Tibial nerve (tissue), 4 donors: ENCODE measurements at regions not wholly inside any gene's neighbourhood (a gene's known extent, or its start where the extent isn't known, plus 50 kb on each side); places are given as distances from the start of the nearest gene placed in this dataset.

Experiments
- DNase-seq, 2 donors: peaks; one replicate each; pipeline ENCODE4 v3.0.0-alpha.2; 2019; ENCODE audit warnings: low spot score in 2 of 2
- H3K27ac ChIP-seq, 4 donors: fragments of 200-600 bp; sonication (generic) in 3 of 4; one replicate each; pipeline ENCODE4 v1.5.1; 2017 to 2019; ENCODE audit warnings: mild to moderate bottlenecking in 1 of 4
- H3K27me3 ChIP-seq, 2 donors: fragments of 200-600 bp; sonication (generic) in 1 of 2; one replicate each; pipeline versions ENCODE4 v1.5.1 to v1.6.0; 2017 to 2019
- H3K36me3 ChIP-seq, 3 donors: fragments of 200-600 bp; sonication (generic); one replicate each; pipeline ENCODE4 v1.5.1; 2018 to 2019
- H3K4me1 ChIP-seq, 4 donors: fragments of 200-600 bp; sonication (generic) in 3 of 4; one replicate each; pipeline ENCODE4 v1.5.1; 2017 to 2019
- H3K4me3 ChIP-seq, 4 donors: fragments of 200-600 bp; sonication (generic) in 3 of 4; one replicate each; pipeline ENCODE4 v1.5.1; 2017 to 2019; ENCODE audit warnings: mild to moderate bottlenecking in 1 of 4, moderate library complexity in 1 of 4
- H3K9me3 ChIP-seq, 4 donors: fragments of 200-600 bp; sonication (generic) in 3 of 4; one replicate each; pipeline ENCODE4 v1.5.1; 2017 to 2019
- CTCF ChIP-seq, 5 experiments: fragments of 200-600 bp in 3 of 5; fragments of 450-650 bp in 2 of 5; sonication (generic) in 3 of 5; IDR thresholded peaks; one replicate each; pipeline ENCODE4 v1.5.1; 2016 to 2019; ENCODE audit warnings: antibody characterized with exemption in 5 of 5, mild to moderate bottlenecking in 3 of 5, moderate library complexity in 2 of 5
- EP300 ChIP-seq, 2 donors: sonication (generic); formaldehyde crosslinking; IDR thresholded peaks; one replicate each; pipeline ENCODE4 v1.6.1; 2017; ENCODE audit warnings: antibody characterized with exemption in 2 of 2, mild to moderate bottlenecking in 1 of 2
- POLR2A ChIP-seq, 2 donors: fragments of 450-650 bp; IDR thresholded peaks; one replicate each; pipeline ENCODE4 v1.6.1; 2017; ENCODE audit warnings: antibody characterized with exemption in 2 of 2, mild to moderate bottlenecking in 2 of 2, moderate library complexity in 2 of 2
- WGBS, 2 donors: methylation state at CpG; one replicate each; pipeline ENCODE4 v1.1.5; 2018; 5-methylcytosine and 5-hydroxymethylcytosine counted together

GRCh38 chr2:107013884-107014283 lies 127.9 kb upstream of the ST6GAL2 start:
- Histone ChIP-seq H3K9me3 (no peaks in the 10 kb centered on the region), H3K4me1 (no peaks in the 10 kb centered on the region), H3K4me3 (no peak overlapping the region), H3K36me3 (no peaks in the 10 kb centered on the region), H3K27ac (no peak overlapping the region), H3K27me3 (no peaks in the 10 kb centered on the region)
- DNase-seq, result no peak
- TF ChIP-seq CTCF (IDR thresholded peaks at IDR 0.05) (no peak), EP300 (IDR thresholded peaks at IDR 0.05) (no peak), POLR2A (IDR thresholded peaks at IDR 0.05) (no peak)
- WGBS, 2 donors, result 79 to 86% methylated on average over 2 of the region's 2 CpGs

- H3K9me3 ChIP-seq, result no peaks in the 10 kb centered on the region
- DNase-seq, result no peak
- WGBS, 2 donors, result 66 to 79% methylated on average over 4 of the region's 4 CpGs
- H3K36me3 ChIP-seq, result no peaks in the 10 kb centered on the region
- H3K27ac ChIP-seq, result no peak overlapping the region
- no peak for TF ChIP-seq EP300 (IDR thresholded peaks at IDR 0.05)
- no peak for TF ChIP-seq POLR2A (IDR thresholded peaks at IDR 0.05)
- TF ChIP-seq CTCF (IDR thresholded peaks at IDR 0.05), result no peak
- no peak overlapping the region for H3K4me3 ChIP-seq
- H3K4me1 ChIP-seq, result no peaks in the 10 kb centered on the region
- no peaks in the 10 kb centered on the region for H3K27me3 ChIP-seq
Measured at GRCh38 chr2:107018366-107018765, 132.4 kb upstream of the ST6GAL2 start.

DNA sequence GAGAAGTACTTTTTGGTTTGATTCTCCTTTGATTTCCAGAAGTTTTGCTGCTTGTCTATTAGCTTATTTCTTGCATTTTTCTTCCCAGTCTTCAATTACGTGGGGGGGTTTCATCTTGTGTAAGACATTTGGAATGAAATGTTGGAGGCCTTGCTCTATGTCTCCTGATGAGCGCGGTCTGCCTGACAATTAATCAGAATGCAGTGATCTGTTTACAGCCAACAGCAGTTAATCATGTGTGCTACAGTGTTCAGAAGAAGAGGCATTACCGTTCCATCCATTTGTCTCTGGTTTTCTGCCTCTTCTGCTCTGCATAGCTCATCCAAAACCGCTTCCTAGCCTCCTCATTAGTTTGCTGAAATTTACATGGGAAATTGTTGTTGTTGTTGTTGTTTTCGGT lies 134.4 kb upstream of the ST6GAL2 start:
- Histone ChIP-seq H3K27ac (no peak overlapping the region), H3K27me3 (no peaks in the 10 kb centered on the region), H3K4me3 (no peak overlapping the region), H3K36me3 (no peaks in the 10 kb centered on the region), H3K4me1 (no peaks in the 10 kb centered on the region), H3K9me3 (peaks cover 0 to 8% (median 0%) of the 10 kb centered on the region in 4 donors)
- no peak for DNase-seq
- TF ChIP-seq EP300 (IDR thresholded peaks at IDR 0.05) (no peak), CTCF (IDR thresholded peaks at IDR 0.05) (no peak), POLR2A (IDR thresholded peaks at IDR 0.05) (no peak)
- WGBS, 2 donors, result 87 to 88% methylated on average over 6 of the region's 6 CpGs

GRCh38 chr2:107024269-107024668 lies 138.3 kb upstream of the ST6GAL2 start:
- no peak overlapping the region for H3K27ac ChIP-seq
- H3K4me3 ChIP-seq, result no peak overlapping the region
- TF ChIP-seq EP300 (IDR thresholded peaks at IDR 0.05) (no peak), POLR2A (IDR thresholded peaks at IDR 0.05) (no peak), CTCF (IDR thresholded peaks at IDR 0.05) (no peak)
- WGBS, 2 donors, result 94 to 96% methylated on average over 2 of the region's 2 CpGs
- DNase-seq, result no peak
- H3K27me3 ChIP-seq, result no peaks in the 10 kb centered on the region
- peaks cover 0 to 8% (median 0%) of the 10 kb centered on the region in 4 donors for H3K9me3 ChIP-seq
- no peaks in the 10 kb centered on the region for H3K36me3 ChIP-seq
- H3K4me1 ChIP-seq, result no peaks in the 10 kb centered on the region

DNA sequence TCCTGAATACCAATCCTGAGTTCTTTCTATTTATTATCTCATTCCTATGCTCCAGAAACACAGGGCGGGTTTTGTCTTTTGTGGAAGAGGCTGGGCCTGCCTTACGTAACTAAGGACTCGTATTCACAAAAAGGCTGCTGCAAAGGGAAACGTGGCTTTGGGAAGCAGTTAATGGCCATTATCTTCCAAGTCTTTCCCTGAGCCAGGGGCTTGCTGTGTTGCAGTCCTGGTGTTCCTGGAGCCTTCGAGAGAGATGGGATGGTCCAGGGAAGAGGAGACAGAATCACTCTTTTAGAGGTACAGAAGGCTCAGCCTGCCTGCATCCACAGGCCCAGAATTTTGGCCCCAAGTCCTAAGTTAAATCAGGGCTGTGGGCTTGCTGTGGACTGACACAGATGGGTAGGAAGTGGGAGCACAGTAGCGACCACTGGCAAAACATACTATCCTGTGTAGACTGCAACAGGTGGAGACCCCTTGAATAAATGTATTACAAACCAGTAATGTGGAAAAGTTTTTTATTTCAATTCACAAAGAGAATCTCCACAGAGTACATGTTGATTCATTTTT lies 139.4 kb upstream of the ST6GAL2 start:
- Histone ChIP-seq H3K27ac (no peak overlapping the region), H3K36me3 (no peaks in the 10 kb centered on the region), H3K27me3 (no peaks in the 10 kb centered on the region), H3K9me3 (peaks cover 0 to 8% (median 0%) of the 10 kb centered on the region in 4 donors), H3K4me1 (no peaks in the 10 kb centered on the region), H3K4me3 (no peak overlapping the region)
- no peak for DNase-seq
- TF ChIP-seq EP300 (IDR thresholded peaks at IDR 0.05) (no peak), POLR2A (IDR thresholded peaks at IDR 0.05) (no peak), CTCF (IDR thresholded peaks at IDR 0.05) (no peak)
- 81 to 86% methylated on average over 6 of the region's 6 CpGs for WGBS, 2 donors
